ENCODE measurements at regions not wholly inside any gene's neighbourhood (a gene's known extent, or its start where the extent isn't known, plus 50 kb on each side); places are given as distances from the start of the nearest gene placed in this dataset.

GRCh38 chr14:71690478-71690877 lies 241.8 kb upstream of the RGS6 start:
- peaks cover 17% of the 10 kb centered on the region for H3K36me3 Mint-ChIP-seq
- H3K27me3 Mint-ChIP-seq = no peaks in the 10 kb centered on the region
- no peak overlapping the region for H3K27ac Mint-ChIP-seq
- H3K9me3 Mint-ChIP-seq = no peaks in the 10 kb centered on the region
- peaks cover 26% of the 10 kb centered on the region for H3K4me1 Mint-ChIP-seq
- H3K4me3 Mint-ChIP-seq = no peak overlapping the region

GRCh38 chr14:71692496-71692895 lies 239.7 kb upstream of the RGS6 start:
- Mint-ChIP-seq H3K9me3 (no peaks in the 10 kb centered on the region), H3K27me3 (no peaks in the 10 kb centered on the region), H3K36me3 (peaks cover 16% of the 10 kb centered on the region), H3K27ac (no peak overlapping the region), H3K4me3 (no peak overlapping the region), H3K4me1 (peaks cover 35% of the 10 kb centered on the region)

GRCh38 chr14:71693381-71693780 lies 238.8 kb upstream of the RGS6 start:
- H3K27ac Mint-ChIP-seq = no peak overlapping the region
- no peaks in the 10 kb centered on the region for H3K9me3 Mint-ChIP-seq
- no peaks in the 10 kb centered on the region for H3K27me3 Mint-ChIP-seq
- no peak overlapping the region for H3K4me3 Mint-ChIP-seq
- peaks cover 16% of the 10 kb centered on the region for H3K36me3 Mint-ChIP-seq
- peaks cover 35% of the 10 kb centered on the region for H3K4me1 Mint-ChIP-seq

- H3K4me3 Mint-ChIP-seq = no peak overlapping the region
- H3K4me1 Mint-ChIP-seq = peaks cover 35% of the 10 kb centered on the region
- no peak overlapping the region for H3K27ac Mint-ChIP-seq
- no peaks in the 10 kb centered on the region for H3K9me3 Mint-ChIP-seq
- peaks cover 27% of the 10 kb centered on the region for H3K36me3 Mint-ChIP-seq
- H3K27me3 Mint-ChIP-seq = no peaks in the 10 kb centered on the region
These were observed 237.4 kb upstream of the RGS6 start for GRCh38 chr14:71694591-71695530.

- Mint-ChIP-seq H3K4me3 (no peak overlapping the region), H3K36me3 (peaks cover 26% of the 10 kb centered on the region), H3K9me3 (no peaks in the 10 kb centered on the region), H3K27ac (peak overlapping the region; percentile 25), H3K27me3 (no peaks in the 10 kb centered on the region), H3K4me1 (peaks cover 33% of the 10 kb centered on the region)
These were observed 236.4 kb upstream of the RGS6 start for GRCh38 chr14:71695611-71696350.

- Mint-ChIP-seq H3K4me1 (peaks cover 20% of the 10 kb centered on the region), H3K4me3 (no peak overlapping the region), H3K27me3 (no peaks in the 10 kb centered on the region), H3K27ac (no peak overlapping the region), H3K36me3 (peaks cover 26% of the 10 kb centered on the region), H3K9me3 (no peaks in the 10 kb centered on the region)
These were observed 234.2 kb upstream of the RGS6 start for GRCh38 chr14:71698027-71698426.

- no peaks in the 10 kb centered on the region for H3K9me3 Mint-ChIP-seq
- H3K4me1 Mint-ChIP-seq = peaks cover 13% of the 10 kb centered on the region
- H3K36me3 Mint-ChIP-seq = peaks cover 30% of the 10 kb centered on the region
- H3K4me3 Mint-ChIP-seq = no peak overlapping the region
- no peaks in the 10 kb centered on the region for H3K27me3 Mint-ChIP-seq
- H3K27ac Mint-ChIP-seq = no peak overlapping the region
These were observed 233.6 kb upstream of the RGS6 start for GRCh38 chr14:71698673-71699072.

- no peaks in the 10 kb centered on the region for H3K4me1 Mint-ChIP-seq
- H3K27ac Mint-ChIP-seq = no peak overlapping the region
- no peaks in the 10 kb centered on the region for H3K27me3 Mint-ChIP-seq
- H3K9me3 Mint-ChIP-seq = no peaks in the 10 kb centered on the region
- peaks cover 30% of the 10 kb centered on the region for H3K36me3 Mint-ChIP-seq
- no peak overlapping the region for H3K4me3 Mint-ChIP-seq
These were observed 230.2 kb upstream of the RGS6 start for GRCh38 chr14:71701990-71702389.

GRCh38 chr14:71702786-71703185 lies 229.4 kb upstream of the RGS6 start:
- Mint-ChIP-seq H3K4me1 (no peaks in the 10 kb centered on the region), H3K27me3 (no peaks in the 10 kb centered on the region), H3K4me3 (no peak overlapping the region), H3K9me3 (no peaks in the 10 kb centered on the region), H3K27ac (no peak overlapping the region), H3K36me3 (peaks cover 30% of the 10 kb centered on the region)

GRCh38 chr14:71703477-71703876 lies 228.8 kb upstream of the RGS6 start:
- H3K27me3 Mint-ChIP-seq = no peaks in the 10 kb centered on the region
- H3K4me1 Mint-ChIP-seq = no peaks in the 10 kb centered on the region
- H3K27ac Mint-ChIP-seq = no peak overlapping the region
- no peaks in the 10 kb centered on the region for H3K9me3 Mint-ChIP-seq
- H3K36me3 Mint-ChIP-seq = peaks cover 30% of the 10 kb centered on the region
- no peak overlapping the region for H3K4me3 Mint-ChIP-seq

GRCh38 chr14:71704210-71704609 lies 228.0 kb upstream of the RGS6 start:
- Mint-ChIP-seq H3K4me1 (no peaks in the 10 kb centered on the region), H3K36me3 (peaks cover 26% of the 10 kb centered on the region), H3K4me3 (no peak overlapping the region), H3K27me3 (no peaks in the 10 kb centered on the region), H3K9me3 (no peaks in the 10 kb centered on the region), H3K27ac (no peak overlapping the region)

GRCh38 chr14:71705460-71705859 lies 226.8 kb upstream of the RGS6 start:
- no peaks in the 10 kb centered on the region for H3K9me3 Mint-ChIP-seq
- no peak overlapping the region for H3K4me3 Mint-ChIP-seq
- no peak overlapping the region for H3K27ac Mint-ChIP-seq
- no peaks in the 10 kb centered on the region for H3K27me3 Mint-ChIP-seq
- H3K4me1 Mint-ChIP-seq = no peaks in the 10 kb centered on the region
- H3K36me3 Mint-ChIP-seq = peaks cover 22% of the 10 kb centered on the region

- peaks cover 22% of the 10 kb centered on the region for H3K36me3 Mint-ChIP-seq
- no peaks in the 10 kb centered on the region for H3K27me3 Mint-ChIP-seq
- H3K27ac Mint-ChIP-seq = no peak overlapping the region
- no peaks in the 10 kb centered on the region for H3K9me3 Mint-ChIP-seq
- peaks cover 16% of the 10 kb centered on the region for H3K4me1 Mint-ChIP-seq
- H3K4me3 Mint-ChIP-seq = no peak overlapping the region
These were observed 223.2 kb upstream of the RGS6 start for GRCh38 chr14:71709076-71709475.

GRCh38 chr14:71709987-71710386 lies 222.2 kb upstream of the RGS6 start:
- Mint-ChIP-seq H3K27ac (no peak overlapping the region), H3K4me3 (no peak overlapping the region), H3K36me3 (peaks cover 24% of the 10 kb centered on the region), H3K4me1 (peaks cover 16% of the 10 kb centered on the region), H3K9me3 (no peaks in the 10 kb centered on the region), H3K27me3 (no peaks in the 10 kb centered on the region)

- Mint-ChIP-seq H3K9me3 (no peaks in the 10 kb centered on the region), H3K36me3 (peaks cover 23% of the 10 kb centered on the region), H3K4me3 (no peak overlapping the region), H3K27ac (peak overlapping the region; percentile 37), H3K4me1 (peaks cover 16% of the 10 kb centered on the region), H3K27me3 (no peaks in the 10 kb centered on the region)
These were observed 221.1 kb upstream of the RGS6 start for GRCh38 chr14:71711125-71711524.

GRCh38 chr14:71711619-71712018 lies 220.6 kb upstream of the RGS6 start:
- H3K27ac Mint-ChIP-seq = no peak overlapping the region

More at GRCh38 chr14:71711619-71712018, 220.6 kb upstream of the RGS6 start:
- Mint-ChIP-seq H3K27me3 (no peaks in the 10 kb centered on the region), H3K9me3 (no peaks in the 10 kb centered on the region), H3K4me1 (peaks cover 16% of the 10 kb centered on the region), H3K4me3 (no peak overlapping the region), H3K36me3 (peaks cover 25% of the 10 kb centered on the region)

All from activated naive CD4-positive, alpha-beta T cell treated with anti-CD3 and anti-CD28 coated beads, Interleukin-2, amount 50 U/mL, for 24 hours (primary cell).